ENCODE measurements at regions not wholly inside any gene's neighbourhood (a gene's known extent, or its start where the extent isn't known, plus 50 kb on each side); places are given as distances from the start of the nearest gene placed in this dataset.

GRCh38 chr14:81960781-81961180, 427.1 kb upstream of the SEL1L start:
- Histone ChIP-seq H3K79me2 (no peaks in the 10 kb centered on the region), H3K9ac (no peak overlapping the region), H3K4me3 (ENCODE audit: low read depth, low read length) (no peak overlapping the region), H3K9me3 (ENCODE audit: control insufficient read depth, low read length) (no peaks in the 10 kb centered on the region), H3K4me2 (ENCODE audit: low read length) (no peak overlapping the region), H3K36me3 (ENCODE audit: control insufficient read depth, insufficient read depth, low read length) (no peaks in the 10 kb centered on the region), H3K4me1 (no peaks in the 10 kb centered on the region), H3K27ac (no peak overlapping the region), H3K27me3 (ENCODE audit: control insufficient read depth, insufficient read depth, low read length) (no peaks in the 10 kb centered on the region), H2AFZ (no peak overlapping the region)
- no peak for TF ChIP-seq CTCF (IDR thresholded peaks at IDR 0.05)

GRCh38 chr14:81963846-81964245, 430.2 kb upstream of the SEL1L start:
- Histone ChIP-seq H3K79me2 (no peaks in the 10 kb centered on the region), H3K9me3 (ENCODE audit: control insufficient read depth, low read length) (no peaks in the 10 kb centered on the region), H2AFZ (no peak overlapping the region), H3K9ac (no peak overlapping the region), H3K4me2 (ENCODE audit: low read length) (no peak overlapping the region), H3K27ac (no peak overlapping the region), H3K4me1 (no peaks in the 10 kb centered on the region), H3K4me3 (ENCODE audit: low read depth, low read length) (no peak overlapping the region), H3K27me3 (ENCODE audit: control insufficient read depth, insufficient read depth, low read length) (no peaks in the 10 kb centered on the region), H3K36me3 (ENCODE audit: control insufficient read depth, insufficient read depth, low read length) (no peaks in the 10 kb centered on the region)
- no peak for TF ChIP-seq CTCF (IDR thresholded peaks at IDR 0.05)

- no peak for TF ChIP-seq CTCF (IDR thresholded peaks at IDR 0.05)
- no peaks in the 10 kb centered on the region for H3K4me1 ChIP-seq
- no peak overlapping the region for H3K4me3 ChIP-seq (ENCODE audit: low read depth, low read length)
- H3K27me3 ChIP-seq (ENCODE audit: control insufficient read depth, insufficient read depth, low read length), result no peaks in the 10 kb centered on the region
- no peaks in the 10 kb centered on the region for H3K79me2 ChIP-seq
- H3K9ac ChIP-seq, result no peak overlapping the region
- H3K4me2 ChIP-seq (ENCODE audit: low read length), result no peak overlapping the region
- H3K36me3 ChIP-seq (ENCODE audit: control insufficient read depth, insufficient read depth, low read length), result no peaks in the 10 kb centered on the region
- no peak overlapping the region for H2AFZ ChIP-seq
- H3K9me3 ChIP-seq (ENCODE audit: control insufficient read depth, low read length), result no peaks in the 10 kb centered on the region
- H3K27ac ChIP-seq, result no peak overlapping the region
These were observed 436.7 kb upstream of the SEL1L start for GRCh38 chr14:81970307-81970706.

- TF ChIP-seq CTCF (IDR thresholded peaks at IDR 0.05), result no peak
- Histone ChIP-seq H3K9me3 (ENCODE audit: control insufficient read depth, low read length) (no peaks in the 10 kb centered on the region), H3K36me3 (ENCODE audit: control insufficient read depth, insufficient read depth, low read length) (no peaks in the 10 kb centered on the region), H3K27me3 (ENCODE audit: control insufficient read depth, insufficient read depth, low read length) (no peaks in the 10 kb centered on the region), H3K4me1 (no peaks in the 10 kb centered on the region), H3K4me2 (ENCODE audit: low read length) (no peak overlapping the region), H3K9ac (no peak overlapping the region), H2AFZ (no peak overlapping the region), H3K79me2 (no peaks in the 10 kb centered on the region), H3K4me3 (ENCODE audit: low read depth, low read length) (no peak overlapping the region), H3K27ac (no peak overlapping the region)
These were observed 438.3 kb upstream of the SEL1L start for GRCh38 chr14:81971911-81972310.

- no peaks in the 10 kb centered on the region for H3K27me3 ChIP-seq (ENCODE audit: control insufficient read depth, insufficient read depth, low read length)
- no peaks in the 10 kb centered on the region for H3K4me1 ChIP-seq
- no peak overlapping the region for H3K27ac ChIP-seq
- no peak overlapping the region for H3K4me2 ChIP-seq (ENCODE audit: low read length)
- H3K9ac ChIP-seq, result no peak overlapping the region
- TF ChIP-seq CTCF (IDR thresholded peaks at IDR 0.05), result no peak
- no peaks in the 10 kb centered on the region for H3K79me2 ChIP-seq
- no peaks in the 10 kb centered on the region for H3K9me3 ChIP-seq (ENCODE audit: control insufficient read depth, low read length)
- no peaks in the 10 kb centered on the region for H3K36me3 ChIP-seq (ENCODE audit: control insufficient read depth, insufficient read depth, low read length)
- no peak overlapping the region for H3K4me3 ChIP-seq (ENCODE audit: low read depth, low read length)
- no peak overlapping the region for H2AFZ ChIP-seq
These were observed 438.9 kb upstream of the SEL1L start for GRCh38 chr14:81972601-81973000.
